HG03159 (cell line): ENCODE measurements at regions not wholly inside any gene's neighbourhood (a gene's known extent, or its start where the extent isn't known, plus 50 kb on each side); places are given as distances from the start of the nearest gene placed in this dataset.
"Not testable (repeated sequence)": the region's sequence is repeated elsewhere in the genome, so short reads cannot be mapped to it uniquely, and the experiment has no call there.

Experiments used
- ATAC-seq: cut with Tn5 transposase; IDR thresholded peaks from one replicate; pipeline ENCODE4 v1.9.1; 2021; ENCODE audit warnings: mild to moderate bottlenecking, moderate library complexity; ENCODE audit not compliant: unreplicated experiment

- ATAC-seq, result no peak
Observed at GRCh38 chr7:15057272-15057671, 154.7 kb upstream of the DGKB start.

- not testable (repeated sequence) for ATAC-seq
Observed at GRCh38 chr7:15054304-15054703, 151.8 kb upstream of the DGKB start.

DNA sequence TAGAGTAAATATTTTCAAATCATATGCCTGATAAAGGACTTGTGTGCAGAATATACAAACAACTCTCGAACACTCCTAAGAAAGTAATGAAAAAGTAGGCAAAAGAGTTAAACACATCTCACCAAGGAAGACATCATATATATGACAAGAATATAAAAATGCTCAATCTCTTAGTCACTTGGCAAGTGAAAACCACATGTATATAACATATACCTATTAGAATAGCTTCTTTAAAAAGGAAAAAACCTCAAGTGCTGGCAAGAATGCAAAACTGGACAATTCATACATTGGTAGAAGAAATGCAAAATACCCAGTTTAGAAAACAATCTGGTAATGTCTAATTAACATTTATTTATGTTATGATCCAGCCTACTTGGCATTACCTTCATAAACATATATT lies 146.6 kb upstream of the DGKB start:
- ATAC-seq, result no peak

DNA sequence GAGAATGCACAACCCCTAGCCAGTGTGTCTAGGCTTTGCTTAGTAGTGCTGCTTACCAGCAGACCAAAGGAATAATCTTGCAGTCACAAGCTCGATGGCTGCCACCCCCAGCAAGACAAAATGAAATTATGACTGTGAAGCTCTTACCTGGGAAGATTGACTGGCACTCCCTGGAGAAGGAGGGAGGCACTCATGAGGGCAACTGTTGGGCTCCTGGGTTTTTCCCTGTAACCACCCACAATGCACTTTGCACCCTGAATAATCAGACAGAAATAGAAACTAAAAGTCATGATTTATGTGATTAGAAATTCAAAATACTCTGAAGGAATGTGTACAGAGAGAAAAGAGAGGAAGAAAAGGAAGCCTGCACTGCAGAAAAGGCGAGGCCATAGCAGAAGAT lies 144.3 kb upstream of the DGKB start:
- ATAC-seq, result no peak

DNA sequence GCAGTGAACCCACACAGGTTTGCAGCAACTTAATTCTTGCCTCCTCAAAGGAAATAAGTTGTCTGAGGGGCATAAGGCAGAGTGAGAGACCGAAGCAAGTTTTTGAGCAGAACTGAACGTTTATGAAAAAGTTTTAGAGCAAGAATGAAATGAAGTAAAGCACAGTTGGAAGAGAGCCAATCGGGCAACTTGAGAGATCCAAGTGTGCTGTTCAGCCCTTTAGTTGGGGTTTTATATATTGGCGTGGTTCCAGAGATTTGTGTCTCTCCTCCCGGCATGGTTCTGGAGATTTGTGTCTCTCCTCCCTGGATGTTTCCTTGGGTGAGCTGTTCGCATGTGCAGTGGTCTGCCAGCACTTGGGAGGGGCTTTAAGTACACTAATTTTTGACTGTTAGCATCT lies 141.4 kb upstream of the DGKB start:
- ATAC-seq, result no peak

GRCh38 chr7:15042285-15043065 lies 139.9 kb upstream of the DGKB start:
- ATAC-seq, result no peak

GRCh38 chr7:15041226-15041625 lies 138.7 kb upstream of the DGKB start:
- no peak for ATAC-seq

DNA sequence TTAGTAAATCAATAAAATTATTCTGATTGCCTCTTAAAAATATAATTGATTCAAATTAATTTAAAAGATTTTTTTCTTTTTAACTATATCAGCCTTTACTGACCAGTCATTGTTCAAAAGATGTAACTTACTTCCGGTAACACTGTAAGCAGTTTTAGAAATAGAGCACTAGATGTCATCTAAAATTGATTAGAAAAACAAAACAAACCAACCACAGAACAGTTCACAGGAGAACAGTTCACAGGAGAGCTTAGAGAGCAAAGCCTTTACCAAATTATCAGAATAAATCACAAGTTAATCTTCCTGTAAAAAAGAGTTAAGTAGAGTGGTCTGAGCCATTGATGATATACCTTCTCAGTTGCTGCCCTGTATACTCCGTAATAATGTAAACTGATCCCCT lies 133.3 kb upstream of the DGKB start:
- no peak for ATAC-seq

- ATAC-seq, result no peak
Observed at GRCh38 chr7:15033039-15033438, 130.5 kb upstream of the DGKB start.

GRCh38 chr7:15018981-15019380 lies 116.4 kb upstream of the DGKB start:
- no peak for ATAC-seq

GRCh38 chr7:15016766-15017165 lies 114.2 kb upstream of the DGKB start:
- no peak for ATAC-seq

GRCh38 chr7:15016315-15016667 lies 113.7 kb upstream of the DGKB start:
- ATAC-seq, result no peak

DNA sequence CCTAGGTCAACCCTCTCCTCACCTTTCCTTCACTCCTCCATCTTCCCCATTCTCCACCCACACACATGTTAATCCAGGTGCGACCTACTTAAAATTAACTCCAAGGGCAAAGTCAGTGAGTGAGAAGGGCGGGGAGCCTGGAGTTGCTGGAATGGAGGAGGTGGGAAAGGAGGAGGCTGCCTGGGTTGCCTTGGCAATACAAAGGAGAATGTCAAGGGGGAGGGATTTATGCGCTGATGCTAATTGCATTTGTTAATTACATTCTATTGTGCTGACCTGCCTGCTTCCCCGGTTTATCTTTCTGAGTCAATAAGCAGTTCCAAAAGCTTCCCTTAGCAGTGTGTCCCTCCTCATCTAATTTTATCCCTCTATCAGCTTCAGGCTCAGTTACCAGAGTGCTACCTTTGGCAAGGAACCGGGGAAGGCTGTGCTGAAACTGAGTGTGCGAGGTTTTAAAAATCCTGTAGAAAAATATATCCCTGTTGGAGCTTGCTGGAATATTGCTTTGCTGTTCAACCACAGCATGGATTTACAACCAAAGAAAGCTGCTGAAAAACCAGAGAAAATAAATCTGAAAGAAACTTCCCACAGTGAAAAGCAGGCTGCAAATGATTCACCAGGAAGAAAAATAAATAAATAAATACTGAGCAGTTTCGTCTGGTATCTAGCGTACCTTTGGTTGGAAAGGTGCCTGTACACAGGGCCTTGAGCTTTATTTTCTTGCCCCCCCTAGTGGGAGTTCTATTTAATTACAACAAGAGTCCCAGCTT lies 113.2 kb upstream of the DGKB start:
- ATAC-seq, result peak; percentile 98

DNA sequence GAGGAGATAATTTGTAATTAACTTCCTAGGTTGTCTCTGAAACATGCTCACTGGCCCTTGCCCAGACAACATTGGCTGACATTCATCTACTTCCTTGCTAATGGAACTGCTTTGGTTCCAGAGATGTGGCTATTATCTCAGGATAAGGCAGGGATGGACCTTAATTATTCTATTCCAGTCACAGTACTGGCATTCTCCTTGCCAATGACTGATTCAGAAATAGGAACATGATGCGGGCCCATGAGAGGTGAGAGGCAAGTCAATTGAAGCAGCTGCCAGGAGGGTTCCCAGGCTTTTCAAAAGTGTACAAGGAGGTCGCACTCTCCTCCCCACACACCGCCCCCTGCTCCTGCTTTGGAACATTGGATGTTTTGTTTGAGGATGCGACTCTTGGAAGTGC lies 109.6 kb upstream of the DGKB start:
- no peak for ATAC-seq

DNA sequence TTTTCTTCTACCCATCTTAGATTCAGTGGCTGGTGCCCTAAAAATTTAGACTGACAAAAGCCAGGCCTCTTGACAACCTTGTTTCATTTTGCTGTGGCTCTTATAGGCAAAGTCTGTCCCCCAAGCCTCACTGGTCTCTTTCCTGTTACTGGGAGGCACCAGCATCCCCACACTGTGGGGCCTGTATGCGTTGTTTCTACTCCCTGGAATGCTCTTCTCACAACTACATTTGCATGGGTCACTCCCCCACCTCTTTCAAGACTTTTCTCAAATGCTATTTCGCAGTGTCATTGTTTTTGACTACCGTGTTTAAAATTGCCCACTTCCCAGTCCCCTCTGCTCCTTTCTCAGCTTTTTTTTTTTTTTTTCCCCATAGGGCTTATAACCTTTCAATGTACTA lies 108.7 kb upstream of the DGKB start:
- no peak for ATAC-seq

DNA sequence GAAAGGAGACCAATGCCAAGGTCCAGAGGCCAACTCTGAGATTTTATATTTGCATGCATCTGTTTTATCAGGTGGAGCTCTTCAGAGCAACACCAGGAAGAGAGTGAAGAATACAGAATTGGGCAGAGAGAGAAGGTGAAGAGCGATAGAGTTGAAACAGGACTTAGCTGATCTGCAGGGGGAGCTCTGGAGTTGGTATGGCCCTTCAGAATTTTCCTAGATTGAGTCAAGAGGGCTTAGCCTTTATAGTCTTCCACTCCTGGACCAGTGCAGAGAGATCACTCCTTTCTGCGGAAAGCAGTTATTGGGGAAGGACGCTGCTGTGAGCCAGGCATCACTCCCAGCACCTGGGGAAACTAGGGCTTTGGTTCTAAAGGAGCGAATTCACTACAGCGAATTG lies 105.0 kb upstream of the DGKB start:
- no peak for ATAC-seq

GRCh38 chr7:15005672-15006071 lies 103.1 kb upstream of the DGKB start:
- ATAC-seq, result no peak

- no peak for ATAC-seq
Observed at GRCh38 chr7:15000157-15000556, 97.6 kb upstream of the DGKB start.

- no peak for ATAC-seq
Observed at GRCh38 chr7:14999331-14999730, 96.8 kb upstream of the DGKB start.

DNA sequence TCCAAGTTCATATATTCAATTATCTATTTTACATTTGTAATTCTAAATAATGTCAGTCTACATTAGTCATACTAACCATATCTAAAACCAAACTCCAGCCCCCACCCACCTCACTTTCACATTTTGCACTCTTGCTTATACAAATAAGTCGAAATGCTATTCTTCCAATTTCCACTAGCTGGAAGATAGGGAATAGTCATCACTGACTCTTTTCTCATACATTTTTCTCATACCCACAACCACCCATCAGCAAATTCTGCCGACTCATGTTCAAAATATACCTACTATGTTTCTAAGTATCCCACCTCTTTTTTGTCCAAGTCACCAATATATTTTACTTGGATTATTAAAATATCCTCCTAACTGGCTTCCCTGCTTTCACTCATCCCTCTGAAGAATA lies 93.2 kb upstream of the DGKB start:
- no peak for ATAC-seq

- no peak for ATAC-seq
Observed at GRCh38 chr7:14988941-14989340, 86.4 kb upstream of the DGKB start.

DNA sequence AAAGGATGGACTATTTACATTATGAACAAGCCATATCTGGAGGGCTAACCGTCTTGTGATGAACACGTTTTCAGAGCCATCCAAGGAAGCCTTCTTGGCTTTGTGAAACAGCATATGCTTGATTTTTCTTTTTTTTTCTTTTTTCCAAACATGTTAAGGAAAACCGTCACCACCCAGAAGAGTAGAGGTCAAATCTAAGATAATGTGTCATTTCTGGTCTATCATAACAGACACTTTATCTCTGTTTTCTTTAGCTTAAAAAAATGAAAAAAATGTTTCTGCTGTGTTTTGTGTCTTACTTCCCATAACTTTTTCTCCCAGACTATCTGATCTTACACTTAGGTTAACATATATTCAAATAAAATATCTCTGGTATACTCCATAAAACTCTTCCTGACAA lies 76.1 kb upstream of the DGKB start:
- ATAC-seq, result no peak

GRCh38 chr7:14974688-14975087 lies 72.1 kb upstream of the DGKB start:
- ATAC-seq, result no peak
